Ovary (tissue), 7 donors: ENCODE measurements at regions not wholly inside any gene's neighbourhood (a gene's known extent, or its start where the extent isn't known, plus 50 kb on each side); places are given as distances from the start of the nearest gene placed in this dataset.
"Not testable (repeated sequence)": the region's sequence is repeated elsewhere in the genome, so short reads cannot be mapped to it uniquely, and the experiment has no call there.

Source experiments
- DNase-seq, 5 donors: peaks; one replicate each; pipeline ENCODE4 v3.0.0-alpha.2; 2019 to 2020
- H3K27ac ChIP-seq, 2 donors: fragments of 200-600 bp; one replicate each; pipeline versions ENCODE4 v1.5.1 to v1.8.0; 2019 to 2022
- H3K27me3 ChIP-seq: fragments of 200-600 bp; one replicate; pipeline ENCODE4 v1.8.0; 2022
- H3K36me3 ChIP-seq: fragments of 200-600 bp; sonication (generic); one replicate; pipeline ENCODE4 v1.5.1; 2019
- H3K4me1 ChIP-seq: one replicate; pipeline ENCODE4 v1.8.1; 2013; ENCODE audit warnings: mild to moderate bottlenecking, moderate library complexity; ENCODE audit not compliant: insufficient read depth
- H3K4me3 ChIP-seq: fragments of 200-600 bp; sonication (generic); one replicate; pipeline ENCODE4 v1.5.1; 2017
- H3K9me3 ChIP-seq, 2 donors: fragments of 200-600 bp in 1 of 2; sonication (generic) in 1 of 2; one replicate each; pipeline versions ENCODE4 v1.5.1 to v1.8.1; 2013 to 2019; ENCODE audit warnings: mild to moderate bottlenecking in 1 of 2, moderate library complexity in 1 of 2
- CTCF ChIP-seq, 3 donors: fragments of 450-650 bp in 2 of 3; fragments of 200-600 bp in 1 of 3; IDR thresholded peaks; one replicate each; pipeline versions ENCODE4 v1.5.1 to v1.8.0; 2016 to 2022; ENCODE audit warnings: antibody characterized with exemption in 3 of 3, mild to moderate bottlenecking in 1 of 3
- EP300 ChIP-seq: sonication (generic); formaldehyde crosslinking; IDR thresholded peaks from one replicate; pipeline ENCODE4 v1.6.1; 2017; ENCODE audit warnings: antibody characterized with exemption
- POLR2A ChIP-seq: fragments of 450-650 bp; IDR thresholded peaks from one replicate; pipeline ENCODE4 v1.6.1; 2017; ENCODE audit warnings: antibody characterized with exemption, mild to moderate bottlenecking, moderate library complexity
- WGBS, 3 donors: extraction: QIAGEN DNeasy Blood & Tissue Kit in 1 of 3; methylation state at CpG; one replicate each; pipeline versions ENCODE4 v1.1.5 to v1.1.7; 2013 to 2017; 5-methylcytosine and 5-hydroxymethylcytosine counted together
- intact Hi-C, 4 donors: fragments of 100-400 bp; cut with DNase I; formaldehyde crosslinking; loops; one replicate each; pipeline versions ENCODE4 v1.11.0 to v1.15.1; 2022 to 2023
- donor health status: DM: no; HTN: no; CAD: no; lungs with moderate emphysema.
- donor health status: DM: no; HTN: no; CAD: no.
- donor health status: Bipolar disorder and iron deficiency.
- donor health status: DM: no; HTN: no; CAD: no.
- donor health status: DM: yes; HTN: yes; CAD: no.

GRCh38 chr6:58113960-58114359 lies 796.5 kb downstream of the PRIM2 start:
- no peaks in the 10 kb centered on the region for H3K27me3 ChIP-seq
- intact Hi-C loops, result no loop called here
- no peak overlapping the region for H3K4me3 ChIP-seq
- H3K36me3 ChIP-seq, result no peaks in the 10 kb centered on the region
- no peaks in the 10 kb centered on the region for H3K9me3 ChIP-seq
- H3K4me1 ChIP-seq, result no peaks in the 10 kb centered on the region
- WGBS, 3 donors, result 33 to 37% (median 37%) methylated on average over 3 of the region's 3 CpGs
- H3K27ac ChIP-seq, result no peak overlapping the region
- no peak for DNase-seq
- TF ChIP-seq CTCF (IDR thresholded peaks at IDR 0.05), result no peak
- no peak for TF ChIP-seq POLR2A
- no peak for TF ChIP-seq EP300

- DNase-seq, H3K27me3 ChIP-seq, intact Hi-C loops, H3K9me3 ChIP-seq, H3K4me3 ChIP-seq, H3K4me1 ChIP-seq, H3K36me3 ChIP-seq, H3K27ac ChIP-seq: not testable (repeated sequence)
- WGBS, 3 donors, result 38 to 70% (median 68%) methylated on average over 1 of the region's 1 CpG
These were observed 799.7 kb downstream of the PRIM2 start for GRCh38 chr6:58117162-58117561.

DNA sequence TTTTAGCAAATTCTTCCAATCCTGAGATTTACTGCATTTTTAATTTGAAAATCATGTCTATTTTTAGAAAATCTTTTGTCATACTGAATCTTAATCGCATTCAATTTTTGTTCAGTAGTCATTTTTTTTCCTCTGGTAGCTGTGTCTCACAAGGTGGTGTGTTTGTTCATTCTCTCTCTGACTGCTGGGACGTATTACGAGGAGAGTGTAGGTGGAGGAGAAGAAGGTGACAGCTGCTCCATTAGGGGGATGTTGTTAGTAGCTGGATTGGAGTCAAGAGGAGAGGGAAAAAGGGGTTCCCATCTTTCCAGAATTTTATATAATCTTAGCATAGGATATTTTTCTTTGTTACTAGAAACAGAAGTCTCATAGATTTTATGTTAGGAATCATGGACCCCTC lies 804.2 kb downstream of the PRIM2 start:
- H3K36me3 ChIP-seq, H3K27me3 ChIP-seq, H3K9me3 ChIP-seq, H3K4me3 ChIP-seq, H3K4me1 ChIP-seq, H3K27ac ChIP-seq, DNase-seq, intact Hi-C loops: not testable (repeated sequence)
- WGBS, 3 donors, result 89 to 92% (median 92%) methylated on average over 3 of the region's 3 CpGs

GRCh38 chr6:58123770-58124169 lies 806.3 kb downstream of the PRIM2 start:
- 8 to 22% (median 19%) methylated on average over 2 of the region's 2 CpGs for WGBS, 3 donors
- intact Hi-C loops, H3K9me3 ChIP-seq: not testable (repeated sequence)

DNA sequence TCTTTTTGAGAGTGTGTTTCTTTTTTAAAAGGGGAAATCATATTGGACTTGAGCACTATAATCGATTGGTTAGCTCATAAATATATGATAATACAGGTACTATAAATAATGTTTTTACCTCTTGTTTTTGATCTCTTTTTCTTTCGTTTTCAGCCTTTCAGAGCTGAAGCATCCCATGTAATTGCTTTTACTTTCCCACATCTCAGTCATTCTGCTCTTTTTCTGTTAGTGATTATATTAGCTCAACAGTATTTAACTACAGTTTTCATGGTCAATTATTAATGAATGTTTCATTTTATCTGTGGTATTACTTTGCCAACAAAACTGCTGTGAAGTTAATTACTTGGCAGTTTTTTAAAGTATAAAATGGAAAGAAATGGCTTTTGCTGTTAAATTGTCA lies 811.1 kb downstream of the PRIM2 start:
- DNase-seq, H3K27ac ChIP-seq, H3K27me3 ChIP-seq, intact Hi-C loops, H3K9me3 ChIP-seq, H3K36me3 ChIP-seq, H3K4me3 ChIP-seq, H3K4me1 ChIP-seq: not testable (repeated sequence)
- 73 to 82% (median 79%) methylated on average over 2 of the region's 2 CpGs for WGBS, 3 donors

More at GRCh38 chr6:58123770-58124169, 806.3 kb downstream of the PRIM2 start:
- not testable (repeated sequence) for H3K4me3 ChIP-seq, H3K36me3 ChIP-seq, H3K4me1 ChIP-seq, H3K27ac ChIP-seq, H3K27me3 ChIP-seq, DNase-seq

DNA sequence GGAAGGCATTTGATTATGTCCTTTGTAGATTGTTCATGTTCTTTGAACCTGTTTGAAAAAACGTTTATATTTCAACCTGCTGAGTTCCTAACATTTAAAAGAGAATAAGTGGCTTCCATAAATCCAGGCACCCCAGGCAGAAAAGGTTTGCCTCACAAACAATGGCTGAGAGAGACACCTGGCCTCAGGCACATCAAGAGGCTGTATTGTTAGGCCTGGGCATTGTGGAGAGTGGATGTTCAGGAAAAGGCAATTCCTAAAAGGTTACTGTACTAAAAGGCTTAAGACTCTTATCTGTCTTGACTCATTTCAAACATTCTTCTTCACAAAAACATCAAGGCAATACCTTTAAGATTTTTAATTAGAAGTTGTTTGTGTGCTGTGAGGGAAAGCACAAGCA lies 811.7 kb downstream of the PRIM2 start:
- H3K27me3 ChIP-seq, DNase-seq, H3K9me3 ChIP-seq, H3K4me1 ChIP-seq, intact Hi-C loops, H3K27ac ChIP-seq, H3K4me3 ChIP-seq, H3K36me3 ChIP-seq: not testable (repeated sequence)
- WGBS, 3 donors, result 10 to 14% (median 10%) methylated on average over 1 of the region's 1 CpG

GRCh38 chr6:58139746-58140145 lies 822.3 kb downstream of the PRIM2 start:
- DNase-seq, H3K27ac ChIP-seq, H3K36me3 ChIP-seq, intact Hi-C loops, H3K4me1 ChIP-seq, H3K4me3 ChIP-seq, H3K27me3 ChIP-seq, H3K9me3 ChIP-seq: not testable (repeated sequence)
- WGBS, 3 donors, result 91 to 95% (median 91%) methylated on average over 2 of the region's 2 CpGs

DNA sequence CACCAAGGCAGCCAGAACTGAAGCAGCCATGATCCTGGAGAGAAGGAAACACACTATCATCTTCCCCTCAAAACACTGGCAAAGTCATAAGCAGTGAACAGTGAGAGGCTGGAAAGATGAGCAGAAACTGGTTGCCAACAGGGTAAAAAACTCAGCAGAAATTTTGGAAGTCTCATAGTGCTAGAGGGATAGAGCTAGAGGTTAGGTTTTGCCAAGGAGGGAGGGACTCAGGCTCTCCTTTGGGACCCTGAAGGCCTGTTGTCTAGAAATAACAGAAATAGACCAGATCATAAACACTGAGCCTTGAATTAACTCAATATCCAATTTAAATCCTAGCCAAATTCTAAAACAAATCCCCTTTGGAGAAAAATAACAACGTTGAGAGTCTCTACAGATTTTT lies 853.6 kb downstream of the PRIM2 start:
- intact Hi-C loops, DNase-seq, H3K27ac ChIP-seq, H3K9me3 ChIP-seq, H3K4me1 ChIP-seq, H3K4me3 ChIP-seq, H3K27me3 ChIP-seq, H3K36me3 ChIP-seq: not testable (repeated sequence)
- 51 to 81% (median 73%) methylated on average over 1 of the region's 1 CpG for WGBS, 3 donors

- intact Hi-C loops, result not testable (repeated sequence)
These were observed 864.2 kb downstream of the PRIM2 start for GRCh38 chr6:58181557-58182065.

DNA sequence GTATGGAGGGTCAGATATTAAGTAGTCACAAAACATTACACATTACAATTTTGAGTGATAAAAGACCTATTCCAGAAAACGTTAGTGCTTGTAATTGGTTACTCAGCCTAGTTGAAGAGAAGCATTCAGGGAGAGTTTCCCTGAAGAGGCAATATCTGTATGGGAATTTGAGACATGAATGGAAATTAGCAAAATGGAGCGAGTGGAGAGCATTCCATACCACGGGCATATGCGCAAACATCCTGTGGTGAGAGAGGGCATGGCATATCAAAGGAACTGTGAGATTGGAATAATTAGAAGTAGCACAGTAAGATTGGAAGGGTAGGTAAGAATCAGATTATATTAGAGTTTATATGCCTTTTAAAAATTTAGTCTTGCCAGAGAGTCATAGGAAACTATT lies 867.9 kb downstream of the PRIM2 start:
- H3K27me3 ChIP-seq, H3K4me3 ChIP-seq, H3K4me1 ChIP-seq, DNase-seq, H3K36me3 ChIP-seq, H3K9me3 ChIP-seq, H3K27ac ChIP-seq, intact Hi-C loops: not testable (repeated sequence)
- 88 to 93% (median 90%) methylated on average over 4 of the region's 4 CpGs for WGBS, 3 donors

More at GRCh38 chr6:58181557-58182065, 864.2 kb downstream of the PRIM2 start:
- not testable (repeated sequence) for H3K36me3 ChIP-seq, H3K9me3 ChIP-seq, H3K4me3 ChIP-seq, H3K27me3 ChIP-seq, H3K27ac ChIP-seq, H3K4me1 ChIP-seq, DNase-seq
- 24 to 38% (median 24%) methylated on average over 2 of the region's 2 CpGs for WGBS, 3 donors

GRCh38 chr6:58193209-58193608 lies 875.8 kb downstream of the PRIM2 start:
- H3K4me3 ChIP-seq, H3K9me3 ChIP-seq, H3K27me3 ChIP-seq, H3K4me1 ChIP-seq, DNase-seq, intact Hi-C loops, H3K27ac ChIP-seq, H3K36me3 ChIP-seq: not testable (repeated sequence)
- WGBS, 3 donors, result 72 to 80% (median 72%) methylated on average over 1 of the region's 1 CpG
